ENCODE measurements at regions not wholly inside any gene's neighbourhood (a gene's known extent, or its start where the extent isn't known, plus 50 kb on each side); places are given as distances from the start of the nearest gene placed in this dataset.

DNA sequence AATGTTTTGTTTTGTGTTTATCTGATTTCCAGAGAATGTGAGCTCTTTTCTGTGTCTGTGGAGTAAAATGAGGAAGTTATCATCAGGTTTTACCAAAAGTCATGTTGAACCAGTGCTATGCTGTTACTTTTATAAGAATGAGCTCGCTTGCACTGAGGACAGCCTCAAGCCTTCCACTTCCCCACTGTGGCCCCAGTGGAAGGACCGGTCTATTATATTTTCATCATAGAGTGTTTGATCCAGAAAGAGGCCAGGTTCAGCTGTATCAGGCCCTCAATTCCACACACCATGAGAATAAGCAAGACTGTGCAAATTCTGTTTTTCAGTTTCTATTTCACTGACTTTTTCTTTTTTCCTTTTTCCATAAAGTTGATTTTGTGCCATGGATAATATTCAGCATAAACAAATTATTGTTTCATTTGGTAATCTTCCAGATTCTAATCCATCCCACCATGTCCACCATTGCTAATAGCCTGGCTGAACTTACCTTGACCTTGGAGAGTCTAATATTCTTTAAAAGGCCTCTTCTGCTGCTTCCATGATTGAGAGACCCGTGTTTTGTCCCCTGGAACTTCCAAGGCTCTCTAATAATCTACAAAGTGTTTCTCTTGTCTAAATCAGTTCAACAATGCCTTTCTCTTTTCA lies 286.2 kb downstream of the THBS2 start:
- no peaks in the 10 kb centered on the region for H3K27me3 ChIP-seq
- no peak for TF ChIP-seq CTCF (IDR thresholded peaks at IDR 0.05)
- no peak for TF ChIP-seq POLR2A (IDR thresholded peaks at IDR 0.05)
- H3K4me1 ChIP-seq: no peaks in the 10 kb centered on the region
- intact Hi-C loops (cut with DNase I; ENCODE audit: low total_unique reads): no loop called here
- H3K4me3 ChIP-seq: no peak overlapping the region
- DNase-seq: no peak
- peak overlapping the region; percentile 10 to 31 for H3K27ac ChIP-seq
- H3K9me3 ChIP-seq: no peaks in the 10 kb centered on the region
- H3K36me3 ChIP-seq: no peaks in the 10 kb centered on the region

DNA sequence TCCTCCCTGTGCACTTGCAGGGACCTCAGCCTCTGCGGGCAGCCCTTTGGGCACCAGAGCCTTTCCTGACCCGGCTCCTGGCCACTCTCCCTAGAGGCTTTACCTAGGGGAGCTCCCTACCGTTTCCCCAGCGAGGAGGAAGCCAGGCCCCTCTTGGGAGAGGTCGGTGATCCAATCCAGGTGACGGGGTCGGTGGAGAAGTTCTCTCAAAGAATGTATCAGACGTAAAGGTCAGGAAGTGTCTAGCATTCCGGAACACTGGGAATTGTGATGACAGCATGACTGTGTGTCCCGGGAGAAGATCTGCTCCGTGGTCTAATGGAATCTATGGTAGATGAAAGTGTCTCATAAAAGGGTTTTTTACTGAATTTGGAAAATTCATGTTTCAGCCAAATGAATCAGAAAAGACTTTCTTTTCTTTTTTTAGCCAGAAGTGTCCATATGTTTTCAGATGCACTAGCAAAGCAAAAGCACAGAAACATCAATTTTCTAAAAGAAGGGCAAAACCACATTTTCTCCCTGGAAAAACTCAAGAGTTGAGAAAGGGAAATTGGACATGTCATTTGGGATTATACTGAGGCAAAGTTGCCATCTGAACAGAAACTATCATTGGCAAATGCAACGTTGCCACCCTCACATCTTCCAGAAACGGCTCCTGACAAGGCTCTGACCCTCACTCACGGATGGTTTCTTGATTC lies 289.4 kb downstream of the THBS2 start:
- no peak overlapping the region for H3K4me3 ChIP-seq
- TF ChIP-seq POLR2A (IDR thresholded peaks at IDR 0.05): no peak
- no peak for TF ChIP-seq CTCF (IDR thresholded peaks at IDR 0.05)
- no peaks in the 10 kb centered on the region for H3K27me3 ChIP-seq
- no peak overlapping the region for H3K27ac ChIP-seq
- intact Hi-C loops (cut with DNase I; ENCODE audit: low total_unique reads): no loop called here
- DNase-seq: no peak
- no peaks in the 10 kb centered on the region for H3K9me3 ChIP-seq
- no peaks in the 10 kb centered on the region for H3K36me3 ChIP-seq
- no peaks in the 10 kb centered on the region for H3K4me1 ChIP-seq

DNA sequence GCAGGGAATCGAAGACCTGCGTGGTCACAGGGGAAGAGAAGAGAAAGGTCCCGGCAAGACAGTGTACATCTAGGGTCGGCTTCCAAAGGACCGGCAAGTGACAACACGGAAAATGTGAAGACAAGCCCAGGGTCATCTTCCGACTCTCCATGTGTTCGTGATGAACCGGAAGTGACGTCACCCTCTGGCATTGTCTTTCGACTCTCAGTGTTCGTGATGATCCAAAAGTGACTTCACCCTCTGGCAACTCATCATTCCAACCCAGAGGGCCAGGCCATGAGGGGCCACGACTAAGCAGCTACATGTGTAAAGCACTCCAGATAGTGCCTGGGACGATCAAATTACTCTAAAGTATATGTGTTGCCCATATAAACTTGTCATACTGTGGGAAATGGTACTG lies 290.8 kb downstream of the THBS2 start:
- Histone ChIP-seq H3K36me3 (no peaks in the 10 kb centered on the region), H3K27me3 (no peaks in the 10 kb centered on the region), H3K4me3 (no peak overlapping the region), H3K27ac (no peak overlapping the region), H3K9me3 (no peaks in the 10 kb centered on the region), H3K4me1 (no peaks in the 10 kb centered on the region)
- intact Hi-C loops (cut with DNase I; ENCODE audit: low total_unique reads): no loop called here
- no peak for DNase-seq
- TF ChIP-seq POLR2A (IDR thresholded peaks at IDR 0.05): no peak
- TF ChIP-seq CTCF (IDR thresholded peaks at IDR 0.05): no peak

- Histone ChIP-seq H3K27ac (peak overlapping the region; percentile 52 to 54), H3K36me3 (no peaks in the 10 kb centered on the region), H3K9me3 (no peaks in the 10 kb centered on the region), H3K4me3 (no peak overlapping the region), H3K27me3 (no peaks in the 10 kb centered on the region), H3K4me1 (no peaks in the 10 kb centered on the region)
- no peak for DNase-seq
- intact Hi-C loops (cut with DNase I; ENCODE audit: low total_unique reads): no loop called here
- no peak for TF ChIP-seq POLR2A (IDR thresholded peaks at IDR 0.05)
- no peak for TF ChIP-seq CTCF (IDR thresholded peaks at IDR 0.05)
These were observed 292.4 kb downstream of the THBS2 start for GRCh38 chr6:168961264-168961656.

DNA sequence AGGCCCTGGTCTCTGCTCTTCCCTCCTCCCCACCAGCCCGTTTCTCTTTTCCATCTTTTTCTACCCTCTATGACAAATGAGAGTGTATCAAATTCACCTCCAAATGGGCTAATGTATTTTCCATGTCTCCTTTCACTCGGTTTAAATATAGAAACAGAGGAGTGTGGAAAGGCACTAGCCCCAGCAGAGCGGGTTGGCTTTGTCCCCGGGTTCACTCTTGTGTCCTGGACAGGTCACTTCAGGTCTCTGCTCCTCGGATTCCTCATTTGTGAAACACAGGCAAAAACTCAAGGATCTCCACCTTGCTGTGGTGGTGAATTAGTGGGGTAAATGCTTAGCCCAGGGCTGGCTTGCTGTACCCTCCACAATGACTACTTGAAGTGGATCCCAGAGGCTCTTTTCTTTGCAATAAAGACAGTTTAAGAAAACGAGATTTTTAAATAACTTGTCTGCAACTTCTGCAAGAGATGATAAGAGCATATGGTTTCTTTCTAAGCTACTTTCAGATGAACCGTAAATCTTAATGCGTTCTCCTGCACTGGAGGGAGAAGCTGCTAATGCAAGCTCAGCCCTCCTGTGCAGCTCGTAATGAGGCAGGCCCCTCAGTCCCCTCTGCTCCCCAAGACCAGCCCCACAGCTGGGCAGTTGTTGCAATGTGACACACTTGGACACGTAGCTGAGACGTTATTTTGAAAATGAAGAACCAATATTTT lies 292.9 kb downstream of the THBS2 start:
- TF ChIP-seq POLR2A (IDR thresholded peaks at IDR 0.05) (no peak), CTCF (IDR thresholded peaks at IDR 0.05) (no peak)
- H3K27me3 ChIP-seq: no peaks in the 10 kb centered on the region
- intact Hi-C loops (cut with DNase I; ENCODE audit: low total_unique reads): no loop called here
- no peaks in the 10 kb centered on the region for H3K9me3 ChIP-seq
- H3K4me1 ChIP-seq: no peaks in the 10 kb centered on the region
- no peaks in the 10 kb centered on the region for H3K36me3 ChIP-seq
- no peak for DNase-seq
- H3K4me3 ChIP-seq: no peak overlapping the region
- H3K27ac ChIP-seq: peak overlapping the region; percentile 52 to 54
